BJ (cell line): ENCODE measurements at regions not wholly inside any gene's neighbourhood (a gene's known extent, or its start where the extent isn't known, plus 50 kb on each side); places are given as distances from the start of the nearest gene placed in this dataset.

Experiments used
- CTCF ChIA-PET: fragments of 350-600 bp; formaldehyde crosslinking; extraction: SDS; loops from one replicate; lab custom pipeline; 2021; ENCODE audit warnings: antibody characterized with exemption, inconsistent platforms; lab: Yijun Ruan, JAX
- POLR2A ChIA-PET: fragments of 300-600 bp; sonication (Branson Sonifier 250); formaldehyde crosslinking; extraction: SDS; loops from one replicate; lab custom pipeline; 2021; ENCODE audit warnings: antibody characterized with exemption; lab: Charles Lee
- DNase-seq: peaks from one replicate; pipeline ENCODE4 v3.0.0-alpha.2; 2011; ENCODE audit warnings: low read depth
- H3K27me3 ChIP-seq: 2 replicates; pipeline ENCODE4 v1.6.0; 2011; ENCODE audit warnings: low read length; ENCODE audit not compliant: control insufficient read depth, insufficient read depth
- H3K36me3 ChIP-seq: 2 replicates; pipeline ENCODE4 v1.5.1; 2011; ENCODE audit warnings: low read length; ENCODE audit not compliant: control insufficient read depth, insufficient read depth
- H3K4me3 ChIP-seq: 2 replicates; pipeline ENCODE4 v1.5.1; 2011; ENCODE audit warnings: low read depth, mild to moderate bottlenecking, control low read depth, low read length
- TF ChIP-seq, protein P1 (sequence below): IDR thresholded peaks from 2 replicates; pipeline ENCODE4 v1.5.1; 2011; ENCODE audit warnings: low read depth, mild to moderate bottlenecking, control low read depth, inconsistent platforms, low read length, moderate library complexity; ENCODE audit not compliant: insufficient read depth

DNA sequence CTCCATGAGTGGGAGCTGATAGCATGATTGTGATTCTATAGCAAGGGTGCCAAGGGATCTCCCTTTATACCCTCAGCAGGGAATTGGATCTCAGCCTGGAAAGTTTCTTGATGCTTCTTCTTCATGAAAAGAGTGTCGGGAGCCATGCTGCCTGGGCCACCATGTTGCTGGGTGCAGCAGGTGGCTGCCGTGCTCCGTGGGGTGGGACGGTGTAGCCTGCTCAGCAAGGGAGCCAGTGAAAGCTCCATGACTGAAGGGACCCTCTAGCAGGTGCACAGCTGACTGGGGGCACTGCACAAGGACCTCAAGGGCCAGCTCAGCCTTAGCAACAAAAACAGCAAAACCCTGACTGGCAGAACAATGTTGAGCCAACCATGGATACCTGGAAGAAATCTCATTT, 368.9 kb upstream of the HS6ST1 start:
- ChIA-PET CTCF (no interaction called here), POLR2A (no interaction called here)
- H3K27me3 ChIP-seq, result no peaks in the 10 kb centered on the region
- TF ChIP-seq, protein P1, sequence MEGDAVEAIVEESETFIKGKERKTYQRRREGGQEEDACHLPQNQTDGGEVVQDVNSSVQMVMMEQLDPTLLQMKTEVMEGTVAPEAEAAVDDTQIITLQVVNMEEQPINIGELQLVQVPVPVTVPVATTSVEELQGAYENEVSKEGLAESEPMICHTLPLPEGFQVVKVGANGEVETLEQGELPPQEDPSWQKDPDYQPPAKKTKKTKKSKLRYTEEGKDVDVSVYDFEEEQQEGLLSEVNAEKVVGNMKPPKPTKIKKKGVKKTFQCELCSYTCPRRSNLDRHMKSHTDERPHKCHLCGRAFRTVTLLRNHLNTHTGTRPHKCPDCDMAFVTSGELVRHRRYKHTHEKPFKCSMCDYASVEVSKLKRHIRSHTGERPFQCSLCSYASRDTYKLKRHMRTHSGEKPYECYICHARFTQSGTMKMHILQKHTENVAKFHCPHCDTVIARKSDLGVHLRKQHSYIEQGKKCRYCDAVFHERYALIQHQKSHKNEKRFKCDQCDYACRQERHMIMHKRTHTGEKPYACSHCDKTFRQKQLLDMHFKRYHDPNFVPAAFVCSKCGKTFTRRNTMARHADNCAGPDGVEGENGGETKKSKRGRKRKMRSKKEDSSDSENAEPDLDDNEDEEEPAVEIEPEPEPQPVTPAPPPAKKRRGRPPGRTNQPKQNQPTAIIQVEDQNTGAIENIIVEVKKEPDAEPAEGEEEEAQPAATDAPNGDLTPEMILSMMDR, result no peak
- DNase-seq, result no peak
- H3K4me3 ChIP-seq, result no peak overlapping the region
- H3K36me3 ChIP-seq, result no peaks in the 10 kb centered on the region

DNA sequence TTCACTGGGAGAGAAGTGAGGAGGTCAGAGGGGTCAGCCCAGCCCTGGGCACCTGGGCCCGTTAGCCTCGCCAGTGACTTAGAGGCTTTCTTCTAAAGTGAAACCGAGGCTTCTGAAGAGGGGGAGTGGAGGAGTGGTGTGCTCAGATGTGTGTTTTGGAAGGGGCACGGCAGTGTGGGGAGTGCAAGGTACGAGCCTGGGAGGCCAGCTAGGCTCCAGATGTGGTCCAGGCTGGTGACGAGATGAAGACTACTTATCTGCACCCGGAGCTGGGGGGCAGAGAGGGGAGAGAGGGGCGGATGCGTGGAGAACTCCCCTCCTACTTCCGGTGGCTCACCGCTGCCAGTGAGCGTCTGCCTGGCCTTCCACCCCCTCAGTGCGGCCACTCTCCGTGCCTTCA, 371.3 kb upstream of the HS6ST1 start:
- POLR2A ChIA-PET, result no interaction called here
- no peak for DNase-seq
- CTCF ChIA-PET, result no interaction called here

DNA sequence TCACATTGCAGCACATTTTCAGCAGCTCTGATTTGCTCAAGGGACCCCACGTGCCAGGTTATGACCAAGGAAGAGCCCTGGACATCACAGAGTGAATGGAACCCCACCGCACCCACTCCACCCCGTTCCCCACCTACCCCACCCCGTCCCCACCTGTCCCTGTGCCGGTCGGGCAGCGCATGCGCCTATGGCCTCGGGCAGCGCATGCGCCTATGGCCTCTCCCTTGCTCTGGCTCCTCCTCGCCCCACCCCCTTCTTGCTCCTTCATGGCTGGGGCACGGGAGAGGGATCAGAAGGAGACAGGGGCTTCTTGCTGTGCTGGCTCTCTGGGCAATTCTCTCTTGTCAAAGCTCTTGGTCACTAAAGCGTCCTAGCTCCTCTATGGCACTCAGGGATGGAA, 371.8 kb upstream of the HS6ST1 start:
- CTCF ChIA-PET, result no interaction called here
- DNase-seq, result no peak
- TF ChIP-seq, protein P1, result no peak
- Histone ChIP-seq H3K27me3 (peaks cover 2% of the 10 kb centered on the region), H3K36me3 (no peaks in the 10 kb centered on the region), H3K4me3 (no peak overlapping the region)
- POLR2A ChIA-PET, result no interaction called here

More for the DNA sequence above, 371.3 kb upstream of the HS6ST1 start:
- TF ChIP-seq, protein P1, result no peak
- Histone ChIP-seq H3K27me3 (peaks cover 2% of the 10 kb centered on the region), H3K4me3 (no peak overlapping the region), H3K36me3 (no peaks in the 10 kb centered on the region)

DNA sequence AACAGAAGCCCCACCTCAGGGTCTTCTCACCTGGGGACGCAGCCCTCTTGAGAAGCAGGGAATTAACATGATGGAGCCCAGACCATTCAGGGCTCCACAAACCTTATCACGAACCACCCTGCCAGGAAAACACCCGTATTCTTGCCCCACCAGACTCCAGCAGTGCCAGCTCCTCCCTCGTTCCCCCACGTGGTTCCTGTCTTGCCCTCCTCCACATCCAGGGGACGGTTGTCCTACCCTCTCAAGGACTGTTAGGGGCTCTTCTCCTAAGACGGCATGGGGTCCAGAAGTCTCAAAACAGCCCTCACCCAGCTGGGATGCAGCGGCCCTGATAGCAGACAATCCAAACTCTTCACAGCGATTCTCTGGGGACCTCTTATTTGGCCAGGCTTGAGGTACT, 372.2 kb upstream of the HS6ST1 start:
- Histone ChIP-seq H3K4me3 (no peak overlapping the region), H3K36me3 (no peaks in the 10 kb centered on the region), H3K27me3 (peaks cover 4% of the 10 kb centered on the region)
- CTCF ChIA-PET, result no interaction called here
- TF ChIP-seq, protein P1, result no peak
- POLR2A ChIA-PET, result no interaction called here
- DNase-seq, result no peak

DNA sequence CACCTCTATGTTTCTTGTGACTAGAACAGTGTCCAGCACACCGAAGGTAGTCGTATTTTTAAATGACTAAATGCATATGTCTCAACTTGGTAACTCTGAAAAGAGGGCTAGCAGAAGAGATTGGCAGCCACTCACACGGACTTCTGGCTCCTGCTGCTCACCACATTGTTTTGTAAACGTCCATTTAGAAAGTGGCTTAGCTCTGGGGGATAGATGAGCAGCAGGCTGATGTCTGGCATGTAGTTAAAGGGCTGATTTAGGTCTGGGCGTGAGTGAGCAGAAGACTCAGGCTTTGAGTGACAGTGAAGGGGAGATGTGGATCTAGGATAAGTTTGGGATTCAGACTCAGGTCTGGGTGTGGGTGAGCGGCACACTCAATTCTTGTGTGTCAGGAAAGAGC, 372.9 kb upstream of the HS6ST1 start:
- Histone ChIP-seq H3K4me3 (no peak overlapping the region), H3K36me3 (no peaks in the 10 kb centered on the region), H3K27me3 (peaks cover 4% of the 10 kb centered on the region)
- ChIA-PET CTCF (no interaction called here), POLR2A (no interaction called here)
- TF ChIP-seq, protein P1, result no peak
- no peak for DNase-seq
